Adrenal gland (tissue), 9 donors: ENCODE measurements at regions not wholly inside any gene's neighbourhood (a gene's known extent, or its start where the extent isn't known, plus 50 kb on each side); places are given as distances from the start of the nearest gene placed in this dataset.

ENCODE experiments used
- DNase-seq, 7 donors: peaks; one replicate each; pipeline ENCODE4 v3.0.0-alpha.2; 2019 to 2020
- H3K27ac ChIP-seq, 5 donors: fragments of 200-600 bp; sonication (generic) in 4 of 5; 1 replicate in 3 of 5; 2 replicates in 2 of 5; pipeline versions ENCODE4 v1.5.1 to v1.8.0; 2016 to 2020; ENCODE audit warnings: mild to moderate bottlenecking in 1 of 5
- H3K27me3 ChIP-seq: fragments of 200-600 bp; 2 replicates; pipeline ENCODE4 v1.8.0; 2021
- H3K36me3 ChIP-seq, 2 donors: fragments of 200-600 bp; replicated peaks in 1 of 2; 1 replicate in 1 of 2; 2 replicates in 1 of 2; pipeline versions ENCODE4 v1.5.1 to v1.8.0; 2018 to 2022
- H3K4me1 ChIP-seq, 2 donors: fragments of 200-600 bp; replicated peaks in 1 of 2; 1 replicate in 1 of 2; 2 replicates in 1 of 2; pipeline versions ENCODE4 v1.5.1 to v1.8.0; 2018 to 2021
- H3K4me3 ChIP-seq, 4 donors: fragments of 200-600 bp; sonication (generic) in 3 of 4; one replicate each; pipeline ENCODE4 v1.5.1; 2016 to 2018
- H3K9me3 ChIP-seq, 3 donors: fragments of 200-600 bp; sonication (generic) in 1 of 3; replicated peaks in 1 of 3; 1 replicate in 2 of 3; 2 replicates in 1 of 3; pipeline versions ENCODE4 v1.5.1 to v1.8.0; 2016 to 2021
- CTCF ChIP-seq, 6 experiments: fragments of 450-650 bp in 4 of 6; fragments of 200-600 bp in 2 of 6; sonication (generic) in 1 of 6; IDR thresholded peaks; 1 replicate in 5 of 6; 2 replicates in 1 of 6; pipeline versions ENCODE4 v1.5.1 to v1.8.0; 2016 to 2021; ENCODE audit warnings: antibody characterized with exemption in 6 of 6, mild to moderate bottlenecking in 2 of 6, moderate library complexity in 1 of 6
- POLR2A ChIP-seq, 2 donors: fragments of 450-650 bp; IDR thresholded peaks; one replicate each; pipeline ENCODE4 v1.6.1; 2017; ENCODE audit warnings: antibody characterized with exemption in 2 of 2, mild to moderate bottlenecking in 2 of 2, moderate library complexity in 1 of 2
- WGBS, 4 donors: extraction: QIAGEN DNeasy Blood & Tissue Kit in 2 of 4; methylation state at CpG; one replicate each; pipeline versions ENCODE4 v1.1.5 to v1.1.7; 2013 to 2017; 5-methylcytosine and 5-hydroxymethylcytosine counted together
- intact Hi-C, 2 donors: fragments of 100-400 bp; cut with DNase I; formaldehyde crosslinking; loops; one replicate each; pipeline versions ENCODE4 v1.14.1 to v1.15.0; 2022 to 2023
- donor health status: healthy with polysubstance abuse.
- donor health status: Bipolar disorder and iron deficiency.
- donor health status: DM: yes; HTN: yes; CAD: no.
- donor health status: DM: no; HTN: no; CAD: no.
- donor health status: DM: no; HTN: no; CAD: no.

- no peak for TF ChIP-seq CTCF (IDR thresholded peaks at IDR 0.05)
- TF ChIP-seq POLR2A (IDR thresholded peaks at IDR 0.05), result no peak
- H3K27me3 ChIP-seq, result no peaks in the 10 kb centered on the region
- no peak for DNase-seq
- no peak overlapping the region for H3K4me3 ChIP-seq
- WGBS, 4 donors, result 60 to 78% (median 78%) methylated on average over 6 of the region's 6 CpGs
- no peaks in the 10 kb centered on the region for H3K9me3 ChIP-seq
- H3K27ac ChIP-seq, result no peak overlapping the region
- intact Hi-C loops, result no loop called here
- H3K36me3 ChIP-seq, result no peaks in the 10 kb centered on the region
- no peaks in the 10 kb centered on the region for H3K4me1 ChIP-seq
Measured at GRCh38 chr15:68485721-68486360, 53.9 kb upstream of the ITGA11 start.

GRCh38 chr15:68487087-68487843 lies 55.3 kb upstream of the ITGA11 start:
- Histone ChIP-seq H3K9me3 (no peaks in the 10 kb centered on the region), H3K4me3 (no peak overlapping the region), H3K36me3 (no peaks in the 10 kb centered on the region), H3K27me3 (no peaks in the 10 kb centered on the region), H3K4me1 (no peaks in the 10 kb centered on the region), H3K27ac (no peak overlapping the region)
- no peak for DNase-seq
- TF ChIP-seq CTCF (IDR thresholded peaks at IDR 0.05) (no peak), POLR2A (IDR thresholded peaks at IDR 0.05) (no peak)
- intact Hi-C loops, result no loop called here
- WGBS, 4 donors, result 63 to 67% (median 64%) methylated on average over 4 to 5 of the region's 5 CpGs

- WGBS, 4 donors, result 57 to 76% (median 65%) methylated on average over 5 of the region's 5 CpGs
- Histone ChIP-seq H3K4me3 (no peak overlapping the region), H3K4me1 (no peaks in the 10 kb centered on the region), H3K9me3 (no peaks in the 10 kb centered on the region), H3K27me3 (no peaks in the 10 kb centered on the region), H3K27ac (no peak overlapping the region), H3K36me3 (no peaks in the 10 kb centered on the region)
- intact Hi-C loops, result no loop called here
- no peak for DNase-seq
- no peak for TF ChIP-seq POLR2A (IDR thresholded peaks at IDR 0.05)
- no peak for TF ChIP-seq CTCF (IDR thresholded peaks at IDR 0.05)
Measured at GRCh38 chr15:68488290-68488689, 56.3 kb upstream of the ITGA11 start.

- Histone ChIP-seq H3K9me3 (no peaks in the 10 kb centered on the region), H3K27me3 (no peaks in the 10 kb centered on the region), H3K27ac (no peak overlapping the region), H3K4me1 (no peaks in the 10 kb centered on the region), H3K4me3 (no peak overlapping the region), H3K36me3 (no peaks in the 10 kb centered on the region)
- TF ChIP-seq POLR2A (IDR thresholded peaks at IDR 0.05) (no peak), CTCF (IDR thresholded peaks at IDR 0.05) (no peak)
- WGBS, 4 donors, result 67 to 88% (median 78%) methylated on average over 5 of the region's 5 CpGs
- intact Hi-C loops, result no loop called here
- DNase-seq, result peak in 1 of 7 donors; percentile 13
Measured at GRCh38 chr15:68488966-68489365, 57.0 kb upstream of the ITGA11 start.
